SK-N-SH treated with all-trans-retinoic acid at 6 μM for 48 hours (cell line): ENCODE measurements at regions not wholly inside any gene's neighbourhood (a gene's known extent, or its start where the extent isn't known, plus 50 kb on each side); places are given as distances from the start of the nearest gene placed in this dataset.
"Not testable (repeated sequence)": the region's sequence is repeated elsewhere in the genome, so short reads cannot be mapped to it uniquely, and the experiment has no call there.

ENCODE experiments used
- ATAC-seq: fragments of 200-7000 bp; cut with Tn5 transposase; 3 replicates; pipeline ENCODE4 v1.9.1; 2020; ENCODE audit warnings: mild to moderate bottlenecking, moderate library complexity
- ARNTL ChIP-seq: fragments of 450-650 bp; formaldehyde crosslinking; IDR thresholded peaks from 2 replicates; pipeline ENCODE4 v1.5.0; 2020; ENCODE audit warnings: low read depth, mild to moderate bottlenecking, moderate library complexity, borderline replicate concordance
- BACH2 ChIP-seq: fragments of 250-450 bp; sonication (Bioruptor Pico); IDR thresholded peaks from 2 replicates; pipeline ENCODE4 v1.9.0; 2021; ENCODE audit warnings: mild to moderate bottlenecking, borderline replicate concordance
- CREB5 ChIP-seq: fragments of 250-450 bp; sonication (Bioruptor Pico); IDR thresholded peaks from 2 replicates; pipeline ENCODE4 v1.5.1; 2020; ENCODE audit warnings: low read depth, mild to moderate bottlenecking, moderate library complexity
- CSDC2 ChIP-seq: fragments of 250-450 bp; sonication (Bioruptor Pico); IDR thresholded peaks from 2 replicates; pipeline ENCODE4 v1.5.0; 2020; ENCODE audit warnings: mild to moderate bottlenecking, moderate library complexity
- CSRNP3 ChIP-seq: fragments of 250-450 bp; sonication (Bioruptor Pico); IDR thresholded peaks from 2 replicates; pipeline ENCODE4 v1.5.1; 2021; ENCODE audit warnings: mild to moderate bottlenecking, moderate library complexity
- ESRRG ChIP-seq: fragments of 250-450 bp; sonication (Bioruptor Pico); IDR thresholded peaks from 2 replicates; pipeline ENCODE4 v1.6.1; 2021; ENCODE audit warnings: mild to moderate bottlenecking
- GLIS3 ChIP-seq: fragments of 250-450 bp; sonication (Bioruptor Pico); IDR thresholded peaks from 2 replicates; pipeline ENCODE4 v1.5.0; 2020; ENCODE audit warnings: mild to moderate bottlenecking, moderate library complexity
- OSR1 ChIP-seq: fragments of 250-450 bp; sonication (Bioruptor Pico); IDR thresholded peaks from 2 replicates; pipeline ENCODE4 v1.8.0; 2022; ENCODE audit warnings: moderate library complexity, mild to moderate bottlenecking, inconsistent platforms
- PATZ1 ChIP-seq: fragments of 250-450 bp; sonication (Bioruptor Pico); IDR thresholded peaks from 2 replicates; pipeline ENCODE4 v1.8.0; 2020; ENCODE audit warnings: mild to moderate bottlenecking, moderate library complexity, borderline replicate concordance
- PPARA ChIP-seq: fragments of 250-450 bp; sonication (Bioruptor Pico); IDR thresholded peaks from 2 replicates; pipeline ENCODE4 v1.5.0; 2020; ENCODE audit warnings: mild to moderate bottlenecking, borderline replicate concordance
- RARB ChIP-seq: fragments of 250-450 bp; sonication (Bioruptor Pico); IDR thresholded peaks from 2 replicates; pipeline ENCODE4 v1.8.0; 2021; ENCODE audit warnings: mild to moderate bottlenecking, moderate library complexity
- SNAI2 ChIP-seq: fragments of 250-450 bp; sonication (Bioruptor Pico); IDR thresholded peaks from 2 replicates; pipeline ENCODE4 v1.5.0; 2020; ENCODE audit warnings: mild to moderate bottlenecking, moderate library complexity
- TOX ChIP-seq: fragments of 250-450 bp; sonication (Bioruptor Pico); IDR thresholded peaks from 2 replicates; pipeline ENCODE4 v1.8.0; 2021; ENCODE audit warnings: mild to moderate bottlenecking, moderate library complexity, borderline replicate concordance
- TSHZ2 ChIP-seq: fragments of 250-450 bp; sonication (Bioruptor Pico); IDR thresholded peaks from 2 replicates; pipeline ENCODE4 v1.5.0; 2020; ENCODE audit warnings: mild to moderate bottlenecking, moderate library complexity
- ZC3H10 ChIP-seq: fragments of 250-450 bp; sonication (Bioruptor Pico); IDR thresholded peaks from 2 replicates; pipeline ENCODE4 v1.5.1; 2021; ENCODE audit warnings: mild to moderate bottlenecking, moderate library complexity
- ZNF565 ChIP-seq: fragments of 450-650 bp; formaldehyde crosslinking; conservative IDR thresholded peaks from 2 replicates; pipeline ENCODE4 v1.5.0; 2020; ENCODE audit warnings: low read depth, mild to moderate bottlenecking, moderate library complexity
- ZNF70 ChIP-seq: fragments of 450-650 bp; formaldehyde crosslinking; IDR thresholded peaks from 2 replicates; pipeline ENCODE4 v1.5.0; 2020; ENCODE audit warnings: mild to moderate bottlenecking, moderate library complexity
- ZNF8 ChIP-seq: fragments of 450-650 bp; formaldehyde crosslinking; IDR thresholded peaks from 2 replicates; pipeline ENCODE4 v1.5.0; 2020; ENCODE audit warnings: mild to moderate bottlenecking, moderate library complexity

GRCh38 chr2:126145752-126146151 lies 510.2 kb upstream of the GYPC start:
- no peak for ATAC-seq
- TF ChIP-seq CSRNP3 (CRISPR knock-in tag), result no peak
- no peak for TF ChIP-seq TOX
- TF ChIP-seq ZNF70 (CRISPR knock-in tag), result no peak
- no peak for TF ChIP-seq PPARA (CRISPR knock-in tag)
- TF ChIP-seq TSHZ2 (CRISPR knock-in tag), result no peak
- no peak for TF ChIP-seq OSR1 (CRISPR knock-in tag)
- TF ChIP-seq ESRRG, result no peak

- TF ChIP-seq ZC3H10 (CRISPR knock-in tag) (no peak), GLIS3 (CRISPR knock-in tag) (no peak), PATZ1 (CRISPR knock-in tag) (no peak), ARNTL (CRISPR knock-in tag) (no peak), SNAI2 (CRISPR knock-in tag) (no peak)
- TF ChIP-seq, all 23 proteins: peak for 0
- no peak for ATAC-seq
These were observed 501.6 kb upstream of the GYPC start for GRCh38 chr2:126154256-126154785.

- not testable (repeated sequence) for ATAC-seq
These were observed 495.0 kb upstream of the GYPC start for GRCh38 chr2:126160950-126161349.

- TF ChIP-seq GLIS3 (CRISPR knock-in tag), result no peak
- no peak for TF ChIP-seq CREB5
- no peak for TF ChIP-seq ZNF565 (CRISPR knock-in tag)
- TF ChIP-seq SNAI2 (CRISPR knock-in tag), result no peak
- no peak for TF ChIP-seq OSR1 (CRISPR knock-in tag)
- TF ChIP-seq RARB (CRISPR knock-in tag), result no peak
- TF ChIP-seq PPARA (CRISPR knock-in tag), result no peak
- no peak for TF ChIP-seq PATZ1 (CRISPR knock-in tag)
- no peak for TF ChIP-seq CSRNP3 (CRISPR knock-in tag)
- no peak for TF ChIP-seq ZNF8 (CRISPR knock-in tag)
- no peak for TF ChIP-seq BACH2 (CRISPR knock-in tag)
- TF ChIP-seq TOX, result no peak
- TF ChIP-seq CSDC2 (CRISPR knock-in tag), result no peak
- no peak for TF ChIP-seq ARNTL (CRISPR knock-in tag)
- TF ChIP-seq, all 23 proteins: peak for 0
- ATAC-seq, result no peak
These were observed 483.2 kb upstream of the GYPC start for GRCh38 chr2:126172631-126173184.
